HL-60 (cell line): ENCODE measurements at regions not wholly inside any gene's neighbourhood (a gene's known extent, or its start where the extent isn't known, plus 50 kb on each side); places are given as distances from the start of the nearest gene placed in this dataset.

Source experiments
- DNase-seq, 2 experiments: peaks; one replicate each; pipeline ENCODE4 v3.0.0-alpha.2; 2010 to 2020; ENCODE audit warnings: low read depth in 1 of 2, low spot score in 1 of 2
- H3K27ac ChIP-seq: fragments of 250-450 bp; sonication (Bioruptor Pico); replicated peaks from 2 replicates; pipeline ENCODE4 v1.5.1; 2020; ENCODE audit warnings: mild to moderate bottlenecking, moderate library complexity
- H3K27me3 ChIP-seq: fragments of 250-450 bp; sonication (Bioruptor Pico); 2 replicates; pipeline ENCODE4 v1.5.1; 2021; ENCODE audit warnings: mild to moderate bottlenecking, moderate library complexity; ENCODE audit not compliant: insufficient read depth, poor library complexity, severe bottlenecking
- H3K4me3 ChIP-seq: replicated peaks from 2 replicates; pipeline ENCODE4 v1.5.1; 2011; ENCODE audit warnings: mild to moderate bottlenecking, control low read depth, low read length; ENCODE audit not compliant: insufficient read depth
- GABPA ChIP-seq: IDR thresholded peaks from 2 replicates; pipeline ENCODE4 v1.6.1; 2012; ENCODE audit warnings: low read depth
- POLR2AphosphoS5 ChIP-seq: IDR thresholded peaks from 2 replicates; pipeline ENCODE4 v1.6.1; 2012; ENCODE audit warnings: low read depth
- REST ChIP-seq: IDR thresholded peaks from 2 replicates; pipeline ENCODE4 v1.6.1; 2012; ENCODE audit warnings: low read depth; ENCODE audit not compliant: insufficient replicate concordance
- SPI1 ChIP-seq: IDR thresholded peaks from 2 replicates; pipeline ENCODE4 v1.6.1; 2012; ENCODE audit warnings: low read depth, mild to moderate bottlenecking, borderline replicate concordance
- TF ChIP-seq, protein P1 (sequence below): IDR thresholded peaks from one replicate; pipeline ENCODE4 v1.5.1; 2011; ENCODE audit warnings: low read length, control low read depth, inconsistent platforms; ENCODE audit not compliant: insufficient read depth

GRCh38 chr7:21041252-21041651 lies 254.6 kb upstream of the SP8 start:
- no peak for DNase-seq
- Histone ChIP-seq H3K4me3 (no peak overlapping the region), H3K27me3 (no peaks in the 10 kb centered on the region), H3K27ac (no peak overlapping the region)
- TF ChIP-seq GABPA: no peak
- no peak for TF ChIP-seq POLR2AphosphoS5
- TF ChIP-seq, protein P1, sequence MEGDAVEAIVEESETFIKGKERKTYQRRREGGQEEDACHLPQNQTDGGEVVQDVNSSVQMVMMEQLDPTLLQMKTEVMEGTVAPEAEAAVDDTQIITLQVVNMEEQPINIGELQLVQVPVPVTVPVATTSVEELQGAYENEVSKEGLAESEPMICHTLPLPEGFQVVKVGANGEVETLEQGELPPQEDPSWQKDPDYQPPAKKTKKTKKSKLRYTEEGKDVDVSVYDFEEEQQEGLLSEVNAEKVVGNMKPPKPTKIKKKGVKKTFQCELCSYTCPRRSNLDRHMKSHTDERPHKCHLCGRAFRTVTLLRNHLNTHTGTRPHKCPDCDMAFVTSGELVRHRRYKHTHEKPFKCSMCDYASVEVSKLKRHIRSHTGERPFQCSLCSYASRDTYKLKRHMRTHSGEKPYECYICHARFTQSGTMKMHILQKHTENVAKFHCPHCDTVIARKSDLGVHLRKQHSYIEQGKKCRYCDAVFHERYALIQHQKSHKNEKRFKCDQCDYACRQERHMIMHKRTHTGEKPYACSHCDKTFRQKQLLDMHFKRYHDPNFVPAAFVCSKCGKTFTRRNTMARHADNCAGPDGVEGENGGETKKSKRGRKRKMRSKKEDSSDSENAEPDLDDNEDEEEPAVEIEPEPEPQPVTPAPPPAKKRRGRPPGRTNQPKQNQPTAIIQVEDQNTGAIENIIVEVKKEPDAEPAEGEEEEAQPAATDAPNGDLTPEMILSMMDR: no peak
- TF ChIP-seq REST: no peak
- TF ChIP-seq SPI1: no peak

- Histone ChIP-seq H3K4me3 (no peak overlapping the region), H3K27ac (no peak overlapping the region)
- TF ChIP-seq POLR2AphosphoS5 (no peak), GABPA (no peak), REST (no peak)
- TF ChIP-seq, protein P1: no peak
Observed at GRCh38 chr7:21041666-21042065, 255.0 kb upstream of the SP8 start.

DNA sequence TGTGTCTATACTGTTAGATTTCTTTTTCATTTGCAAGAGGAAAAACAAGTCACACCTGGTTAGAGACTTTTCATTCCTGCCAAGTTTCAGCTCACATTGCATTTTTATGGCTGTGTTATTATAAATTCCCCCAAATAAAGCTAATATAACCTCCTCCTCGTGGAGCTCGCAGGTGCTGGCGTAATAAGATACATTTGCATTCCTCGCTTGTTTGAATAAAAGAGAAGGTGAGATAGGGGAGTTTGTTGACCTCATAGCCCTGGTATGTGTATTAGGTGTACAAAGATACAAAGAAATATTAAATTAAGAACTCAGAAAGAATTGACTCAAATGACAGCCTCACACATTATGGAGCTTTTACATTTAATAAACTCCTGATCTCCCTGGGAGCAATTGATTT lies 257.7 kb upstream of the SP8 start:
- Histone ChIP-seq H3K4me3 (no peak overlapping the region), H3K27me3 (no peaks in the 10 kb centered on the region), H3K27ac (no peak overlapping the region)
- TF ChIP-seq GABPA (no peak), SPI1 (no peak), REST (no peak), POLR2AphosphoS5 (no peak)
- TF ChIP-seq, protein P1: no peak
- DNase-seq: no peak

More at GRCh38 chr7:21041666-21042065, 255.0 kb upstream of the SP8 start:
- no peaks in the 10 kb centered on the region for H3K27me3 ChIP-seq
- no peak for DNase-seq
